ENCODE measurements at regions not wholly inside any gene's neighbourhood (a gene's known extent, or its start where the extent isn't known, plus 50 kb on each side); places are given as distances from the start of the nearest gene placed in this dataset.

- Histone ChIP-seq H3K4me3 (no peak overlapping the region), H3K4me1 (no peaks in the 10 kb centered on the region), H3K27me3 (no peaks in the 10 kb centered on the region), H3K27ac (no peak overlapping the region), H3K9me3 (no peaks in the 10 kb centered on the region), H3K36me3 (no peaks in the 10 kb centered on the region)
- no peak for DNase-seq (ENCODE audit: low spot score in 2 of 2)
- WGBS, result 76% methylated on average over 2 of the region's 2 CpGs
- TF ChIP-seq EP300 (IDR thresholded peaks at IDR 0.05) (no peak), POLR2AphosphoS5 (IDR thresholded peaks at IDR 0.05) (no peak), POLR2A (IDR thresholded peaks at IDR 0.05) (no peak)
- TF ChIP-seq, protein P1, sequence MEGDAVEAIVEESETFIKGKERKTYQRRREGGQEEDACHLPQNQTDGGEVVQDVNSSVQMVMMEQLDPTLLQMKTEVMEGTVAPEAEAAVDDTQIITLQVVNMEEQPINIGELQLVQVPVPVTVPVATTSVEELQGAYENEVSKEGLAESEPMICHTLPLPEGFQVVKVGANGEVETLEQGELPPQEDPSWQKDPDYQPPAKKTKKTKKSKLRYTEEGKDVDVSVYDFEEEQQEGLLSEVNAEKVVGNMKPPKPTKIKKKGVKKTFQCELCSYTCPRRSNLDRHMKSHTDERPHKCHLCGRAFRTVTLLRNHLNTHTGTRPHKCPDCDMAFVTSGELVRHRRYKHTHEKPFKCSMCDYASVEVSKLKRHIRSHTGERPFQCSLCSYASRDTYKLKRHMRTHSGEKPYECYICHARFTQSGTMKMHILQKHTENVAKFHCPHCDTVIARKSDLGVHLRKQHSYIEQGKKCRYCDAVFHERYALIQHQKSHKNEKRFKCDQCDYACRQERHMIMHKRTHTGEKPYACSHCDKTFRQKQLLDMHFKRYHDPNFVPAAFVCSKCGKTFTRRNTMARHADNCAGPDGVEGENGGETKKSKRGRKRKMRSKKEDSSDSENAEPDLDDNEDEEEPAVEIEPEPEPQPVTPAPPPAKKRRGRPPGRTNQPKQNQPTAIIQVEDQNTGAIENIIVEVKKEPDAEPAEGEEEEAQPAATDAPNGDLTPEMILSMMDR (IDR thresholded peaks at IDR 0.05), result no peak
These were observed 78.5 kb upstream of the CTNNA2 start for GRCh38 chr2:79434362-79434761.

DNA sequence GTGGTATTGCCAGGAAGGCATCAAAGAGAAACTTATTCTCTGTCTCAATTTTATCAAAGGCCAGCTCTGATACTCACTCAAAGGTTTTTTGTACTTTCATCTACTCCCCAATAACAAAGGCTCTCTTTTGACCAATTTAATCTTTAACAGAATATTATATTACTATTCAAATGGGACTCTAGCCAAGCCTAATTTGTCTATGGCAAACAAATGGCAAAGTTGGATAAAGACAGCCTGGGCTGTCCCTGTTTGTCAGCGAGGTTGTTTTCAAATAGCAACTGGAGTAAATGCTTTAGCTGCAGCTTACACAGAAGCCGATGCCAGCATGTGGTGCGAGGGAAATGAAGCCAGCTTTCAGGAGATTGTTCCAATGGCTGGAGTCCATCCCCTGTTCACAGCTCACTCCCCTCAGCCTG lies 80.1 kb upstream of the CTNNA2 start:
- H3K27ac ChIP-seq, result no peak overlapping the region
- H3K27me3 ChIP-seq, result no peaks in the 10 kb centered on the region
- no peaks in the 10 kb centered on the region for H3K9me3 ChIP-seq
- H3K4me3 ChIP-seq, result no peak overlapping the region
- H3K4me1 ChIP-seq, result no peaks in the 10 kb centered on the region
- no peak for DNase-seq (ENCODE audit: low spot score in 2 of 2)
- H3K36me3 ChIP-seq, result no peaks in the 10 kb centered on the region
- TF ChIP-seq EP300 (IDR thresholded peaks at IDR 0.05) (no peak), POLR2AphosphoS5 (IDR thresholded peaks at IDR 0.05) (no peak), POLR2A (IDR thresholded peaks at IDR 0.05) (no peak)
- TF ChIP-seq, protein P1 (IDR thresholded peaks at IDR 0.05), result no peak
- WGBS, result 48% methylated on average over 3 of the region's 3 CpGs

DNA sequence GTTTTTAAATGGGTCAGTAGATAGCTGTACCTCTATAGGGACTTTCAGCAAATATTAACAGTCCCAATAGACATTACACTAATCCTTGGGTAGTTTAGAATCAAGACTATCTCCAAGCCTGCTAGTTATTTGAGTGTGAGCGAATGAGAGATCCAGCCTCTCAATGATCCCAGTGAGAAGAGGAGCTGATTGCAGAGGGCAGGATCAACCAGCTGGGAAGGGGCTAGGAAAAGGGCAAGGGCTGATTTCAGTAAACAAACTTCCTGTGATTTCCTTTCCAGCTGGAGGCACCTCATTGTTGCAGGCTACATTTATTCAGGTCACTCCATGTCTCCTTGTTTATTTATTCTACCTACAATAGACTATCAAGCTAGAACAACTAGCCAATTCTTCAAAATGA lies 84.1 kb upstream of the CTNNA2 start:
- Histone ChIP-seq H3K4me3 (no peak overlapping the region), H3K9me3 (no peaks in the 10 kb centered on the region), H3K27me3 (no peaks in the 10 kb centered on the region), H3K27ac (no peak overlapping the region), H3K36me3 (no peaks in the 10 kb centered on the region), H3K4me1 (no peaks in the 10 kb centered on the region)
- 67% methylated on average over 1 of the region's 1 CpG for WGBS
- DNase-seq (ENCODE audit: low spot score in 2 of 2), result no peak
- TF ChIP-seq, protein P1 (IDR thresholded peaks at IDR 0.05), result no peak
- TF ChIP-seq POLR2AphosphoS5 (IDR thresholded peaks at IDR 0.05) (no peak), POLR2A (IDR thresholded peaks at IDR 0.05) (no peak)

DNA sequence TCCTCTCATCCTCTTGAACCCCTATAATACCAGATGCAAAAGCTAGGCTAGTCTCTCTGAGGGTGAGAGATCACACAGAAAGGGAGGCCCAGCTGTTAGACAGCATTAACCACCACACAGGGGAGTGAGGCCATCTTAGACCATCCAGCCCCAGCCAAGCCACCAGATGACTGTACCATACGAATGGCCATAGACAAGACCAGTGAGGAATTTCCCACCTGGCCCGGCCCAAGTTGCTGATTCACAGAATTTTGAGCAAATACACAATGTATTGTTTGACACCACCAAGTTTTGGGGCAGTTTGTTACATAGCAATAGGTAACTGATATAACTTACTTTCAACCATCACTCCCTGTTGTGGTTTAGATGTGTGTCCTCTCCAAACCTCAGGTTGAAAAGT lies 98.2 kb upstream of the CTNNA2 start:
- H3K27me3 ChIP-seq, result no peaks in the 10 kb centered on the region
- peaks cover 3% of the 10 kb centered on the region for H3K9me3 ChIP-seq
- H3K36me3 ChIP-seq, result no peaks in the 10 kb centered on the region
- WGBS, result 51% methylated on average over 2 of the region's 2 CpGs
- TF ChIP-seq POLR2AphosphoS5 (IDR thresholded peaks at IDR 0.05) (no peak), POLR2A (IDR thresholded peaks at IDR 0.05) (no peak), EP300 (IDR thresholded peaks at IDR 0.05) (no peak)
- H3K27ac ChIP-seq, result no peak overlapping the region
- no peak overlapping the region for H3K4me3 ChIP-seq
- no peaks in the 10 kb centered on the region for H3K4me1 ChIP-seq
- DNase-seq (ENCODE audit: low spot score in 2 of 2), result no peak

DNA sequence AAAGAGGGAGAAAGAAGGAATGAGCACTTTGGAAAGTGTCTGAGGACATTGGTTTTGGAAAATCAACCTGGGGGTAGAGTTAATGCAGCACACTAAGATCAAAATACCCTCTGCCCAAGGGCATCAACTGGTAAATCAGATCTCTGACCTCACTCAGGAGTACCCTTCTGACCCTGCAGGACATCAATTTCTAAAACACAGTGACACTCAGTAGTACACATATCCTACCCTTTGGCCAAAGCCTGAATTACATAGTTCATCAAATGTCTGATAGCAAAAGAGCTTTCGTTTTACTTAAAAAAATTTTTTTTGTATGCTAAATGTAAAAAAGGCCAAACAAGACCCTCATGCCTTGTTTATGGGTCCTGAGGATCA lies 118.4 kb upstream of the CTNNA2 start:
- Histone ChIP-seq H3K27me3 (no peaks in the 10 kb centered on the region), H3K9me3 (no peaks in the 10 kb centered on the region), H3K4me1 (no peaks in the 10 kb centered on the region), H3K27ac (no peak overlapping the region), H3K4me3 (no peak overlapping the region), H3K36me3 (no peaks in the 10 kb centered on the region)
- TF ChIP-seq EP300 (IDR thresholded peaks at IDR 0.05) (no peak), POLR2AphosphoS5 (IDR thresholded peaks at IDR 0.05) (no peak), POLR2A (IDR thresholded peaks at IDR 0.05) (no peak)
- TF ChIP-seq, protein P1 (IDR thresholded peaks at IDR 0.05), result no peak
- DNase-seq (ENCODE audit: low spot score in 2 of 2), result no peak
- WGBS, result 65% methylated on average over 1 of the region's 1 CpG

GRCh38 chr2:79393806-79394484 lies 118.9 kb upstream of the CTNNA2 start:
- WGBS, result 25% methylated on average over 9 of the region's 9 CpGs
- Histone ChIP-seq H3K9me3 (no peaks in the 10 kb centered on the region), H3K27me3 (no peaks in the 10 kb centered on the region), H3K4me1 (no peaks in the 10 kb centered on the region), H3K36me3 (no peaks in the 10 kb centered on the region), H3K4me3 (no peak overlapping the region), H3K27ac (no peak overlapping the region)
- no peak for DNase-seq (ENCODE audit: low spot score in 2 of 2)
- TF ChIP-seq POLR2A (IDR thresholded peaks at IDR 0.05), result no peak
- TF ChIP-seq EP300 (IDR thresholded peaks at IDR 0.05), result no peak
- TF ChIP-seq, protein P1 (IDR thresholded peaks at IDR 0.05), result no peak
- no peak for TF ChIP-seq POLR2AphosphoS5 (IDR thresholded peaks at IDR 0.05)

Measured in suprapubic skin (tissue), 4 donors.